Neural cell (in vitro differentiated cells): ENCODE measurements at regions not wholly inside any gene's neighbourhood (a gene's known extent, or its start where the extent isn't known, plus 50 kb on each side); places are given as distances from the start of the nearest gene placed in this dataset.

ENCODE experiments used
- H2AFZ ChIP-seq: fragments of 200-600, 300-800 bp; sonication (generic), shearing (Covaris generic); 2 replicates; pipeline ENCODE4 v1.6.0; 2014; ENCODE audit warnings: low read depth, mild to moderate bottlenecking, antibody characterized with exemption, low read length, moderate library complexity
- H3F3A ChIP-seq: fragments of 200-600 bp; shearing (Covaris generic); 2 replicates; pipeline ENCODE4 v1.6.1; 2016; ENCODE audit warnings: mild to moderate bottlenecking, moderate library complexity, mixed read lengths, antibody characterized with exemption, low read length; ENCODE audit not compliant: insufficient read depth, poor library complexity, severe bottlenecking
- H3K27ac ChIP-seq: fragments of 200-600, 300-800 bp; sonication (generic), shearing (Covaris generic); 2 replicates; pipeline ENCODE4 v1.5.1; 2014; ENCODE audit warnings: mild to moderate bottlenecking, low read length, moderate library complexity
- H3K27me3 ChIP-seq: fragments of 300-800, 200-600 bp; sonication (generic), shearing (Covaris generic); 2 replicates; pipeline ENCODE4 v1.6.0; 2014; ENCODE audit warnings: mild to moderate bottlenecking, low read depth, low read length, moderate library complexity; ENCODE audit not compliant: insufficient read depth
- H3K36me3 ChIP-seq: fragments of 300-800, 200-600 bp; sonication (generic), shearing (Covaris generic); 2 replicates; pipeline ENCODE4 v1.5.1; 2014; ENCODE audit warnings: mild to moderate bottlenecking, antibody characterized with exemption, low read length, moderate library complexity; ENCODE audit not compliant: insufficient read depth
- H3K4me2 ChIP-seq: fragments of 300-800, 200-600 bp; sonication (generic), shearing (Covaris generic); 2 replicates; pipeline ENCODE4 v1.6.0; 2014; ENCODE audit warnings: mild to moderate bottlenecking, low read length
- H3K4me3 ChIP-seq: fragments of 300-800, 200-600 bp; sonication (generic), shearing (Covaris generic); 2 replicates; pipeline ENCODE4 v1.5.1; 2014; ENCODE audit warnings: mild to moderate bottlenecking, low read length, moderate library complexity
- H3K79me2 ChIP-seq: fragments of 200-600 bp; shearing (Covaris generic); replicated peaks from 2 replicates; pipeline ENCODE4 v1.6.0; 2014; ENCODE audit warnings: mild to moderate bottlenecking, low read length, moderate library complexity; ENCODE audit not compliant: insufficient read depth
- H3K9ac ChIP-seq: fragments of 300-800, 200-600 bp; sonication (generic), shearing (Covaris generic); 2 replicates; pipeline ENCODE4 v1.6.1; 2016; ENCODE audit warnings: mild to moderate bottlenecking, low read length, mixed read lengths
- H3K9me2 ChIP-seq: fragments of 200-600 bp; shearing (Covaris generic); 2 replicates; pipeline ENCODE4 v1.6.1; 2016; ENCODE audit warnings: mild to moderate bottlenecking, low read length, mixed read lengths; ENCODE audit not compliant: insufficient read depth
- H3K9me3 ChIP-seq: fragments of 200-600, 300-800 bp; sonication (generic), shearing (Covaris generic); 2 replicates; pipeline ENCODE4 v1.6.1; 2016; ENCODE audit warnings: mild to moderate bottlenecking, mixed run types, low read length, moderate library complexity, mixed read lengths
- H4K20me1 ChIP-seq: fragments of 200-600 bp; shearing (Covaris generic); 2 replicates; pipeline ENCODE4 v1.6.1; 2016; ENCODE audit warnings: mild to moderate bottlenecking, mixed run types; ENCODE audit not compliant: insufficient read depth
- CTCF ChIP-seq: fragments of 450-650 bp; IDR thresholded peaks from 2 replicates; pipeline ENCODE4 v1.5.1; 2014; ENCODE audit warnings: antibody characterized with exemption, mild to moderate bottlenecking, moderate library complexity; ENCODE audit not compliant: poor library complexity, severe bottlenecking
- EP300 ChIP-seq: fragments of 450-650 bp; conservative IDR thresholded peaks from 2 replicates; pipeline ENCODE4 v1.6.1; 2014; ENCODE audit warnings: antibody characterized with exemption, mild to moderate bottlenecking, moderate library complexity; ENCODE audit not compliant: poor library complexity, severe bottlenecking
- EZH2 ChIP-seq: fragments of 200-600, 300-800 bp; shearing (Covaris generic), sonication (generic); IDR thresholded peaks from 2 replicates; pipeline ENCODE4 v1.6.1; 2014; ENCODE audit warnings: antibody characterized with exemption, low read length, borderline replicate concordance, mild to moderate bottlenecking; ENCODE audit not compliant: insufficient read depth, poor library complexity, severe bottlenecking
- MXI1 ChIP-seq: fragments of 450-650 bp; conservative IDR thresholded peaks from 2 replicates; pipeline ENCODE4 v1.6.1; 2014; ENCODE audit warnings: antibody characterized with exemption, mild to moderate bottlenecking; ENCODE audit not compliant: poor library complexity, severe bottlenecking
- POLR2AphosphoS5 ChIP-seq: IDR thresholded peaks from 2 replicates; pipeline ENCODE4 v1.6.1; 2012
- RAD21 ChIP-seq: fragments of 450-650 bp; conservative IDR thresholded peaks from 2 replicates; pipeline ENCODE4 v1.6.1; 2014; ENCODE audit warnings: antibody characterized with exemption, mild to moderate bottlenecking, moderate library complexity
- REST ChIP-seq: IDR thresholded peaks from 2 replicates; pipeline ENCODE4 v1.6.1; 2012; ENCODE audit warnings: borderline replicate concordance
- SMC3 ChIP-seq: fragments of 450-650 bp; conservative IDR thresholded peaks from 2 replicates; pipeline ENCODE4 v1.6.1; 2014; ENCODE audit warnings: antibody characterized with exemption, mild to moderate bottlenecking, moderate library complexity; ENCODE audit not compliant: poor library complexity
- TAF1 ChIP-seq: IDR thresholded peaks from 2 replicates; pipeline ENCODE4 v1.6.1; 2012; ENCODE audit warnings: low read depth

- no peak overlapping the region for H3K9ac ChIP-seq
- H3K79me2 ChIP-seq = no peaks in the 10 kb centered on the region
- no peak overlapping the region for H3K27ac ChIP-seq
- H3K9me3 ChIP-seq = no peaks in the 10 kb centered on the region
- no peaks in the 10 kb centered on the region for H3K36me3 ChIP-seq
- no peak overlapping the region for H3K4me3 ChIP-seq
- H2AFZ ChIP-seq = no peak overlapping the region
- no peaks in the 10 kb centered on the region for H4K20me1 ChIP-seq
- H3K27me3 ChIP-seq = no peaks in the 10 kb centered on the region
- H3K9me2 ChIP-seq = no peaks in the 10 kb centered on the region
- TF ChIP-seq EP300 = no peak
- no peak for TF ChIP-seq RAD21
- TF ChIP-seq REST = no peak
- no peak for TF ChIP-seq POLR2AphosphoS5
- no peak for TF ChIP-seq SMC3
- no peak for TF ChIP-seq EZH2
- TF ChIP-seq MXI1 = no peak
- no peak for TF ChIP-seq TAF1
- TF ChIP-seq CTCF = no peak
- no peaks in the 10 kb centered on the region for H3F3A ChIP-seq
- H3K4me2 ChIP-seq = no peak overlapping the region
Measured at GRCh38 chr2:198973181-198973580, 484.6 kb downstream of the SATB2 start.

GRCh38 chr2:198968545-198968944 is 489.2 kb downstream of the SATB2 start:
- Histone ChIP-seq H3K27ac (no peak overlapping the region), H3K79me2 (no peaks in the 10 kb centered on the region), H2AFZ (no peak overlapping the region), H3K4me2 (no peak overlapping the region), H3F3A (no peaks in the 10 kb centered on the region), H3K9me3 (no peaks in the 10 kb centered on the region), H3K36me3 (no peaks in the 10 kb centered on the region), H3K4me3 (no peak overlapping the region), H3K9me2 (no peaks in the 10 kb centered on the region), H3K27me3 (no peaks in the 10 kb centered on the region), H3K9ac (no peak overlapping the region), H4K20me1 (no peaks in the 10 kb centered on the region)
- no peak for TF ChIP-seq CTCF
- no peak for TF ChIP-seq TAF1
